ENCODE measurements at regions not wholly inside any gene's neighbourhood (a gene's known extent, or its start where the extent isn't known, plus 50 kb on each side); places are given as distances from the start of the nearest gene placed in this dataset.

- POLR2A ChIA-PET, result no interaction called here
- no peaks in the 10 kb centered on the region for H3K27me3 Mint-ChIP-seq (ENCODE audit: insufficient read depth, unreplicated experiment)
- TF ChIP-seq CTCF (IDR thresholded peaks at IDR 0.05; ENCODE audit: unreplicated experiment), result no peak
- no peaks in the 10 kb centered on the region for H3K36me3 Mint-ChIP-seq (ENCODE audit: insufficient read depth, unreplicated experiment)
- no peak for DNase-seq (ENCODE audit: unreplicated experiment)
- H3K27ac Mint-ChIP-seq (ENCODE audit: low read depth, unreplicated experiment), result no peak overlapping the region
- intact Hi-C loops (cut with micrococcal nuclease), result no loop called here
- no peak overlapping the region for H3K4me3 Mint-ChIP-seq (ENCODE audit: unreplicated experiment)
- H3K4me1 Mint-ChIP-seq (ENCODE audit: insufficient read depth, unreplicated experiment), result peaks cover 17% of the 10 kb centered on the region
- H3K9me3 Mint-ChIP-seq (ENCODE audit: unreplicated experiment), result no peaks in the 10 kb centered on the region
- CTCF ChIA-PET, result no interaction called here
- no TSS peak for BruUV-seq (replicated peaks)
Measured at GRCh38 chr4:154125340-154125739, 336.5 kb upstream of the SFRP2 start.

GRCh38 chr4:154124539-154125255 lies 335.8 kb upstream of the SFRP2 start:
- Mint-ChIP-seq H3K27me3 (ENCODE audit: insufficient read depth, unreplicated experiment) (no peaks in the 10 kb centered on the region), H3K4me3 (ENCODE audit: unreplicated experiment) (no peak overlapping the region), H3K4me1 (ENCODE audit: insufficient read depth, unreplicated experiment) (peaks cover 17% of the 10 kb centered on the region), H3K27ac (ENCODE audit: low read depth, unreplicated experiment) (peak overlapping the region; percentile 44), H3K36me3 (ENCODE audit: insufficient read depth, unreplicated experiment) (no peaks in the 10 kb centered on the region), H3K9me3 (ENCODE audit: unreplicated experiment) (no peaks in the 10 kb centered on the region)
- peak; percentile 79 for DNase-seq (ENCODE audit: unreplicated experiment)
- intact Hi-C loops (cut with micrococcal nuclease), result loop anchor here (1.0 kb wide), 1 partner anchor 41 kb away; no protein-coding TSS in a partner anchor
- no TSS peak for BruUV-seq (replicated peaks)
- no peak for TF ChIP-seq CTCF (IDR thresholded peaks at IDR 0.05; ENCODE audit: unreplicated experiment)
- ChIA-PET POLR2A (interaction anchor here (0.8 to 0.9 kb wide), 2 partner anchors 24 to 239 kb away, joined by 4 to 6 read pairs; no protein-coding TSS in a partner anchor), CTCF (no interaction called here)

- CTCF ChIA-PET, result no interaction called here
- H3K9me3 Mint-ChIP-seq (ENCODE audit: unreplicated experiment), result no peaks in the 10 kb centered on the region
- H3K4me1 Mint-ChIP-seq (ENCODE audit: insufficient read depth, unreplicated experiment), result peaks cover 17% of the 10 kb centered on the region
- no peak for TF ChIP-seq CTCF (IDR thresholded peaks at IDR 0.05; ENCODE audit: unreplicated experiment)
- intact Hi-C loops (cut with micrococcal nuclease), result loop anchor here (1.0 kb wide), 1 partner anchor 41 kb away; no protein-coding TSS in a partner anchor
- no peaks in the 10 kb centered on the region for H3K27me3 Mint-ChIP-seq (ENCODE audit: insufficient read depth, unreplicated experiment)
- DNase-seq (ENCODE audit: unreplicated experiment), result no peak
- H3K4me3 Mint-ChIP-seq (ENCODE audit: unreplicated experiment), result no peak overlapping the region
- H3K36me3 Mint-ChIP-seq (ENCODE audit: insufficient read depth, unreplicated experiment), result no peaks in the 10 kb centered on the region
- H3K27ac Mint-ChIP-seq (ENCODE audit: low read depth, unreplicated experiment), result peak overlapping the region; percentile 44
- POLR2A ChIA-PET, result interaction anchor here (0.6 to 0.9 kb wide), 3 partner anchors 23 to 1989 kb away, joined by 4 to 6 read pairs (median 4); no protein-coding TSS in a partner anchor
- BruUV-seq (replicated peaks), result no TSS peak
Measured at GRCh38 chr4:154123897-154124296, 335.0 kb upstream of the SFRP2 start.

GRCh38 chr4:154120690-154121345 lies 331.9 kb upstream of the SFRP2 start:
- no peak for TF ChIP-seq CTCF (IDR thresholded peaks at IDR 0.05; ENCODE audit: unreplicated experiment)
- H3K27me3 Mint-ChIP-seq (ENCODE audit: insufficient read depth, unreplicated experiment), result no peaks in the 10 kb centered on the region
- DNase-seq (ENCODE audit: unreplicated experiment), result no peak
- intact Hi-C loops (cut with micrococcal nuclease), result no loop called here
- H3K4me3 Mint-ChIP-seq (ENCODE audit: unreplicated experiment), result no peak overlapping the region
- no peak overlapping the region for H3K27ac Mint-ChIP-seq (ENCODE audit: low read depth, unreplicated experiment)
- H3K36me3 Mint-ChIP-seq (ENCODE audit: insufficient read depth, unreplicated experiment), result no peaks in the 10 kb centered on the region
- BruUV-seq (replicated peaks), result no TSS peak
- H3K4me1 Mint-ChIP-seq (ENCODE audit: insufficient read depth, unreplicated experiment), result peaks cover 10% of the 10 kb centered on the region
- ChIA-PET CTCF (no interaction called here), POLR2A (no interaction called here)
- H3K9me3 Mint-ChIP-seq (ENCODE audit: unreplicated experiment), result no peaks in the 10 kb centered on the region
